GM19238 (cell line): ENCODE measurements at regions not wholly inside any gene's neighbourhood (a gene's known extent, or its start where the extent isn't known, plus 50 kb on each side); places are given as distances from the start of the nearest gene placed in this dataset.

ENCODE experiments used
- DNase-seq: peaks from one replicate; pipeline ENCODE4 v3.0.0; 2011; ENCODE audit warnings: low spot score; ENCODE audit not compliant: insufficient read length

- no peak for DNase-seq
Measured at GRCh38 chr9:32292611-32293010, 91.8 kb upstream of the ACO1 start.

DNA sequence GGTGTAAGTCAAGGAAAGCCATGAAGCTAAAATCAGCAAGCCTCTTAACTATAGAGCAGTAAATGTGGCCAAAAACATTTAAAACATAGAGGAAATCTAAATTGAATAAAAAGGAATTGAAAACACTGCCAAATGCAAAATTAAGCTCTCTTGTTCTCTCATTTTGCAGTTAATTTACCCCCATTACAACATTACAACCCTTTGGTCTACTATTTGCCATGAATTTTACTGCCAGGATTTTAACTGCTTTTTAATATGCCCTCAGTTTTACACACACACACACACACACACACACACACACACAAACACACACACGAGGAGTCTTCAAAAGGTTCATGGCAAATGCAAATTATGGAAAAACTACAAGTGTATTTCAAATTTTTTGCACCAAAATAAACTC lies 91.4 kb upstream of the ACO1 start:
- no peak for DNase-seq

DNA sequence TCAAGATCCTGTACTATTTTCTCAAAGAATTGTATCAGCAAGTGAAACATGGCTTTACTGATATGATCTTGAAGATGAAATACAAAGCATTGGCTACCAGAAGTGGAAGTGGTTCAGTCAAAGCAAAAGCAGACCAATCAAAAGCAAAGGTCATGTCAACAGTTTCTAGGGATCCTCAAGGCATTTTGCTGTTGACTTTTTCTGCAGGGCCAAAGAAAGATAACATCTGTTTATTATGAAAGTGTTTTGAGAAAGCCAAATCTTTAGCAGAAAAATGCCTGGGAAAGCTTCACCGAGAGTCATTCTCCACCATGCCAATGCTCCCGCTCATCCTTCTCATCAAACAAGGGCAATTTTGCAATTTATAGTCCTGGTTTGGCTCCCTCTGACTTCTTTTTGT lies 90.3 kb upstream of the ACO1 start:
- no peak for DNase-seq

GRCh38 chr9:32300373-32300772 lies 84.1 kb upstream of the ACO1 start:
- DNase-seq = no peak

- no peak for DNase-seq
Measured at GRCh38 chr9:32304495-32304894, 79.9 kb upstream of the ACO1 start.

- no peak for DNase-seq
Measured at GRCh38 chr9:32306006-32306405, 78.4 kb upstream of the ACO1 start.

- no peak for DNase-seq
Measured at GRCh38 chr9:32319312-32319929, 65.0 kb upstream of the ACO1 start.

DNA sequence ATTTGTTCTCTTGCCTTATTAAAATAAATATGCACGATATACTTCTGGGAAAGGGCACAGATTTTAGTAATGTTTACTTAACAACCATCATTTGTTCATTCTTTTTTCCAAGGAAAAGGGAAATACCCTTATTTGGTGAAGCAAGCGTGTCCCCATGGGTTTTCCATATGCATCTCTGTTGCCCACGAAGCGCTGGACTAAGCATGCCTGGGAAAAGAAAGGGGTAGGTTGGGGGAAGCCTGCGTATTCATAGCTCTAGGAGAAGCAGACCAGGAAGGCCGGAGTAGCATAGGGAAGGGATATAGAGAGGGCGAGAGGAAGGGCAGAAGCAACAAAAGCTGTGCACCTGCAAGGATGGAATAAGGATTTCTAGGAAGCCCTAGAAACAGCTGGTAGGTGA lies 61.8 kb upstream of the ACO1 start:
- no peak for DNase-seq

DNA sequence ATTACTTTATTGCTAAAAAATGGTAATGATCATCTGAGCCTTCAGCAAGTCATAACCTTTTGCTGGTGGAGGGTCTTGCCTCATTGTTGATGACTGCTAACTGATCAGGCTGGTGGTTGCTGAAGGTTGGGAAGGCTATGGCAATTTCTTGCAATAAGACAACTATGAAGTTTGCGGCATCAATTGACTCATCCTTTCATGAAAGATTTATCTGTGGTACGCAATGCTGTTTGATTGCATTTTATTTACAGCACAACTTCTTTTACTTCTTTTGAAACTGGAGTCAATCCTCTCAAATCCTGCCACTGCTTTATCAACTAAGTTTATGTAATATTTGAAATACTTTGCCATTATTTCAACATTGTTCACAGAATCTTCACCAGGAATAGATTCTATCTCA lies 58.3 kb upstream of the ACO1 start:
- no peak for DNase-seq

- DNase-seq = no peak
Measured at GRCh38 chr9:32331240-32331639, 53.2 kb upstream of the ACO1 start.

- DNase-seq = no peak
Measured at GRCh38 chr9:32334112-32334511, 50.3 kb upstream of the ACO1 start.
